ENCODE measurements at regions not wholly inside any gene's neighbourhood (a gene's known extent, or its start where the extent isn't known, plus 50 kb on each side); places are given as distances from the start of the nearest gene placed in this dataset.
"Not testable (repeated sequence)": the region's sequence is repeated elsewhere in the genome, so short reads cannot be mapped to it uniquely, and the experiment has no call there.

GRCh38 chr4:82271915-82272480, 101.8 kb downstream of the HNRNPD start:
- H3K27ac ChIP-seq (ENCODE audit: low read depth, low read length); H3K9ac ChIP-seq (ENCODE audit: low read depth, low read length); H3K9me3 ChIP-seq (ENCODE audit: insufficient read depth, low read depth, low read length); H3K27me3 ChIP-seq (ENCODE audit: insufficient read depth, low read length); H3K36me3 ChIP-seq (ENCODE audit: insufficient read depth, low read length); H3K4me3 ChIP-seq (ENCODE audit: low read length): not testable (repeated sequence)
- peaks cover 12% of the 10 kb centered on the region for H3K4me1 ChIP-seq (ENCODE audit: insufficient read depth, low read length)
- 73% methylated on average over 9 of the region's 9 CpGs for WGBS

- H3K9ac ChIP-seq (ENCODE audit: low read depth, low read length): no peak overlapping the region
- peaks cover 12% of the 10 kb centered on the region for H3K4me1 ChIP-seq (ENCODE audit: insufficient read depth, low read length)
- no peaks in the 10 kb centered on the region for H3K27me3 ChIP-seq (ENCODE audit: insufficient read depth, low read length)
- H3K4me3 ChIP-seq (ENCODE audit: low read length): no peak overlapping the region
- no peaks in the 10 kb centered on the region for H3K9me3 ChIP-seq (ENCODE audit: insufficient read depth, low read depth, low read length)
- no peak overlapping the region for H3K27ac ChIP-seq (ENCODE audit: low read depth, low read length)
- no peaks in the 10 kb centered on the region for H3K36me3 ChIP-seq (ENCODE audit: insufficient read depth, low read length)
- WGBS: 74% methylated on average over 3 of the region's 3 CpGs
These were observed 105.0 kb downstream of the HNRNPD start for GRCh38 chr4:82268826-82269193.

- H3K9me3 ChIP-seq (ENCODE audit: insufficient read depth, low read depth, low read length): no peaks in the 10 kb centered on the region
- no peak overlapping the region for H3K9ac ChIP-seq (ENCODE audit: low read depth, low read length)
- peaks cover 12% of the 10 kb centered on the region for H3K4me1 ChIP-seq (ENCODE audit: insufficient read depth, low read length)
- no peak overlapping the region for H3K27ac ChIP-seq (ENCODE audit: low read depth, low read length)
- 63% methylated on average over 4 of the region's 4 CpGs for whole genome bisulfite sequencing
- H3K27me3 ChIP-seq (ENCODE audit: insufficient read depth, low read length): no peaks in the 10 kb centered on the region
- H3K36me3 ChIP-seq (ENCODE audit: insufficient read depth, low read length): no peaks in the 10 kb centered on the region
- H3K4me3 ChIP-seq (ENCODE audit: low read length): no peak overlapping the region
These were observed 105.6 kb downstream of the HNRNPD start for GRCh38 chr4:82268050-82268825.

GRCh38 chr4:82267506-82267905, 106.3 kb downstream of the HNRNPD start:
- Histone ChIP-seq H3K9ac (ENCODE audit: low read depth, low read length) (no peak overlapping the region), H3K9me3 (ENCODE audit: insufficient read depth, low read depth, low read length) (no peaks in the 10 kb centered on the region), H3K36me3 (ENCODE audit: insufficient read depth, low read length) (no peaks in the 10 kb centered on the region), H3K27ac (ENCODE audit: low read depth, low read length) (no peak overlapping the region), H3K4me3 (ENCODE audit: low read length) (no peak overlapping the region), H3K4me1 (ENCODE audit: insufficient read depth, low read length) (peaks cover 12% of the 10 kb centered on the region), H3K27me3 (ENCODE audit: insufficient read depth, low read length) (no peaks in the 10 kb centered on the region)
- WGBS: 95% methylated on average over 4 of the region's 4 CpGs

GRCh38 chr4:82266345-82266744, 107.4 kb downstream of the HNRNPD start:
- Histone ChIP-seq H3K9ac (ENCODE audit: low read depth, low read length) (no peak overlapping the region), H3K9me3 (ENCODE audit: insufficient read depth, low read depth, low read length) (no peaks in the 10 kb centered on the region), H3K27ac (ENCODE audit: low read depth, low read length) (no peak overlapping the region), H3K4me3 (ENCODE audit: low read length) (no peak overlapping the region), H3K4me1 (ENCODE audit: insufficient read depth, low read length) (peaks cover 7% of the 10 kb centered on the region), H3K36me3 (ENCODE audit: insufficient read depth, low read length) (no peaks in the 10 kb centered on the region), H3K27me3 (ENCODE audit: insufficient read depth, low read length) (no peaks in the 10 kb centered on the region)
- WGBS: 56% methylated on average over 2 of the region's 2 CpGs

GRCh38 chr4:82261084-82261483, 112.7 kb downstream of the HNRNPD start:
- Histone ChIP-seq H3K9me3 (ENCODE audit: insufficient read depth, low read depth, low read length) (no peaks in the 10 kb centered on the region), H3K4me3 (ENCODE audit: low read length) (no peak overlapping the region), H3K27ac (ENCODE audit: low read depth, low read length) (no peak overlapping the region), H3K36me3 (ENCODE audit: insufficient read depth, low read length) (no peaks in the 10 kb centered on the region), H3K27me3 (ENCODE audit: insufficient read depth, low read length) (no peaks in the 10 kb centered on the region), H3K9ac (ENCODE audit: low read depth, low read length) (no peak overlapping the region), H3K4me1 (ENCODE audit: insufficient read depth, low read length) (no peaks in the 10 kb centered on the region)
- 64% methylated on average over 2 of the region's 2 CpGs for WGBS

- H3K27me3 ChIP-seq (ENCODE audit: insufficient read depth, low read length): no peaks in the 10 kb centered on the region
- H3K9me3 ChIP-seq (ENCODE audit: insufficient read depth, low read depth, low read length): no peaks in the 10 kb centered on the region
- H3K27ac ChIP-seq (ENCODE audit: low read depth, low read length): no peak overlapping the region
- H3K36me3 ChIP-seq (ENCODE audit: insufficient read depth, low read length): no peaks in the 10 kb centered on the region
- H3K4me1 ChIP-seq (ENCODE audit: insufficient read depth, low read length): no peaks in the 10 kb centered on the region
- H3K4me3 ChIP-seq (ENCODE audit: low read length): no peak overlapping the region
- no peak overlapping the region for H3K9ac ChIP-seq (ENCODE audit: low read depth, low read length)
These were observed 113.2 kb downstream of the HNRNPD start for GRCh38 chr4:82260632-82261031.

GRCh38 chr4:82256718-82257117, 117.1 kb downstream of the HNRNPD start:
- no peak overlapping the region for H3K4me3 ChIP-seq (ENCODE audit: low read length)
- H3K9me3 ChIP-seq (ENCODE audit: insufficient read depth, low read depth, low read length): no peaks in the 10 kb centered on the region
- H3K9ac ChIP-seq (ENCODE audit: low read depth, low read length): no peak overlapping the region
- WGBS: 91% methylated on average over 2 of the region's 2 CpGs
- no peak overlapping the region for H3K27ac ChIP-seq (ENCODE audit: low read depth, low read length)
- H3K4me1 ChIP-seq (ENCODE audit: insufficient read depth, low read length): no peaks in the 10 kb centered on the region
- no peaks in the 10 kb centered on the region for H3K36me3 ChIP-seq (ENCODE audit: insufficient read depth, low read length)
- no peaks in the 10 kb centered on the region for H3K27me3 ChIP-seq (ENCODE audit: insufficient read depth, low read length)

- Histone ChIP-seq H3K4me1 (ENCODE audit: insufficient read depth, low read length) (no peaks in the 10 kb centered on the region), H3K36me3 (ENCODE audit: insufficient read depth, low read length) (no peaks in the 10 kb centered on the region), H3K9me3 (ENCODE audit: insufficient read depth, low read depth, low read length) (no peaks in the 10 kb centered on the region), H3K27ac (ENCODE audit: low read depth, low read length) (no peak overlapping the region), H3K9ac (ENCODE audit: low read depth, low read length) (no peak overlapping the region), H3K27me3 (ENCODE audit: insufficient read depth, low read length) (no peaks in the 10 kb centered on the region), H3K4me3 (ENCODE audit: low read length) (no peak overlapping the region)
- 90% methylated on average over 1 of the region's 1 CpG for WGBS
These were observed 118.1 kb downstream of the HNRNPD start for GRCh38 chr4:82255657-82256056.

GRCh38 chr4:82248903-82249632, 124.7 kb downstream of the HNRNPD start:
- Histone ChIP-seq H3K27ac (ENCODE audit: low read depth, low read length) (no peak overlapping the region), H3K9ac (ENCODE audit: low read depth, low read length) (no peak overlapping the region), H3K4me3 (ENCODE audit: low read length) (no peak overlapping the region), H3K27me3 (ENCODE audit: insufficient read depth, low read length) (no peaks in the 10 kb centered on the region), H3K9me3 (ENCODE audit: insufficient read depth, low read depth, low read length) (no peaks in the 10 kb centered on the region), H3K4me1 (ENCODE audit: insufficient read depth, low read length) (0 out of 2 replicates have a peak, but pooled peaks cover 3% of the 10 kb centered on the region), H3K36me3 (ENCODE audit: insufficient read depth, low read length) (no peaks in the 10 kb centered on the region)
- WGBS: 86% methylated on average over 4 of the region's 4 CpGs

- no peak overlapping the region for H3K9ac ChIP-seq (ENCODE audit: low read depth, low read length)
- H3K27ac ChIP-seq (ENCODE audit: low read depth, low read length): no peak overlapping the region
- H3K9me3 ChIP-seq (ENCODE audit: insufficient read depth, low read depth, low read length): no peaks in the 10 kb centered on the region
- H3K36me3 ChIP-seq (ENCODE audit: insufficient read depth, low read length): no peaks in the 10 kb centered on the region
- 0 out of 2 replicates have a peak, but pooled peaks cover 3% of the 10 kb centered on the region for H3K4me1 ChIP-seq (ENCODE audit: insufficient read depth, low read length)
- WGBS: 95% methylated on average over 1 of the region's 1 CpG
- H3K27me3 ChIP-seq (ENCODE audit: insufficient read depth, low read length): no peaks in the 10 kb centered on the region
- H3K4me3 ChIP-seq (ENCODE audit: low read length): no peak overlapping the region
These were observed 126.2 kb downstream of the HNRNPD start for GRCh38 chr4:82247629-82248028.

Measured in HUES64 (cell line).